COLO668 (cell line): ENCODE measurements at regions not wholly inside any gene's neighbourhood (a gene's known extent, or its start where the extent isn't known, plus 50 kb on each side); places are given as distances from the start of the nearest gene placed in this dataset.

Experiments
- DNase-seq: peaks from one replicate; lab custom pipeline; 2025; ENCODE audit not compliant: unreplicated experiment; lab: John Stamatoyannopoulos, UW

- no peak for DNase-seq
Measured at GRCh38 chr6:88386167-88386566, 220.0 kb upstream of the CNR1 start.

- no peak for DNase-seq
Measured at GRCh38 chr6:88383183-88383582, 217.0 kb upstream of the CNR1 start.

GRCh38 chr6:88381289-88381642 lies 215.1 kb upstream of the CNR1 start:
- no peak for DNase-seq

- no peak for DNase-seq
Measured at GRCh38 chr6:88380618-88381288, 214.6 kb upstream of the CNR1 start.

- no peak for DNase-seq
Measured at GRCh38 chr6:88380083-88380482, 213.9 kb upstream of the CNR1 start.

- DNase-seq = no peak
Measured at GRCh38 chr6:88378639-88379038, 212.5 kb upstream of the CNR1 start.

- no peak for DNase-seq
Measured at GRCh38 chr6:88377976-88378568, 211.9 kb upstream of the CNR1 start.

- DNase-seq = no peak
Measured at GRCh38 chr6:88376768-88377387, 210.7 kb upstream of the CNR1 start.

- no peak for DNase-seq
Measured at GRCh38 chr6:88376197-88376596, 210.1 kb upstream of the CNR1 start.

- DNase-seq = peak; percentile 50
Measured at GRCh38 chr6:88374553-88374952, 208.4 kb upstream of the CNR1 start.

GRCh38 chr6:88371480-88371879 lies 205.3 kb upstream of the CNR1 start:
- no peak for DNase-seq

- no peak for DNase-seq
Measured at GRCh38 chr6:88370127-88370710, 204.1 kb upstream of the CNR1 start.

- no peak for DNase-seq
Measured at GRCh38 chr6:88369262-88369661, 203.1 kb upstream of the CNR1 start.

GRCh38 chr6:88368071-88368787 lies 202.1 kb upstream of the CNR1 start:
- DNase-seq = no peak

GRCh38 chr6:88367248-88367647 lies 201.1 kb upstream of the CNR1 start:
- DNase-seq = no peak

GRCh38 chr6:88366672-88367071 lies 200.5 kb upstream of the CNR1 start:
- DNase-seq = no peak

- DNase-seq = no peak
Measured at GRCh38 chr6:88365656-88366055, 199.5 kb upstream of the CNR1 start.

GRCh38 chr6:88365230-88365629 lies 199.1 kb upstream of the CNR1 start:
- no peak for DNase-seq

GRCh38 chr6:88361754-88362153 lies 195.6 kb upstream of the CNR1 start:
- no peak for DNase-seq

- no peak for DNase-seq
Measured at GRCh38 chr6:88361298-88361697, 195.2 kb upstream of the CNR1 start.

GRCh38 chr6:88360203-88360797 lies 194.2 kb upstream of the CNR1 start:
- DNase-seq = no peak
